Panc1 (cell line): ENCODE measurements at regions not wholly inside any gene's neighbourhood (a gene's known extent, or its start where the extent isn't known, plus 50 kb on each side); places are given as distances from the start of the nearest gene placed in this dataset.

ENCODE experiments used
- ATAC-seq: fragments of 200-7000 bp; cut with Tn5 transposase; 2 replicates; pipeline ENCODE4 v1.9.1; 2020; ENCODE audit warnings: mild to moderate bottlenecking, moderate library complexity
- BruUV-seq: library from RNA; stranded (reverse); fragments of 400-500 nt; replicated peaks from 2 replicates; lab custom pipeline; 2021; lab: Mats Ljungman, UMichigan
- CTCF ChIA-PET: fragments of 300-600 bp; sonication (Branson Sonifier 250); formaldehyde crosslinking; loops from one replicate; lab custom pipeline; 2022; ENCODE audit warnings: antibody characterized with exemption; lab: Charles Lee
- POLR2A ChIA-PET: fragments of 300-600 bp; sonication (Branson Sonifier 250); formaldehyde crosslinking; loops from one replicate; lab custom pipeline; 2022; ENCODE audit warnings: antibody characterized with exemption; lab: Charles Lee
- DNase-seq: peaks from one replicate; pipeline ENCODE4 v3.0.0-alpha.2; 2010; ENCODE audit warnings: low read depth, low spot score
- H3K27ac ChIP-seq: 2 replicates; pipeline ENCODE4 v1.5.1; 2011; ENCODE audit warnings: mild to moderate bottlenecking, low read length, inconsistent platforms
- H3K27me3 ChIP-seq: fragments of 200-500 bp; sonication (Bioruptor generic); 2 replicates; pipeline ENCODE4 v1.6.0; 2014; ENCODE audit warnings: low read length, inconsistent platforms; ENCODE audit not compliant: control insufficient read depth, insufficient read depth
- H3K36me3 ChIP-seq: fragments of 200-500 bp; sonication (Bioruptor generic); 2 replicates; pipeline ENCODE4 v1.5.1; 2014; ENCODE audit warnings: inconsistent platforms, mild to moderate bottlenecking, low read length, moderate library complexity; ENCODE audit not compliant: control insufficient read depth, insufficient read depth
- H3K4me1 ChIP-seq: 2 replicates; pipeline ENCODE4 v1.5.1; 2011; ENCODE audit warnings: inconsistent platforms, mild to moderate bottlenecking, low read length, moderate library complexity; ENCODE audit not compliant: control insufficient read depth, insufficient read depth
- H3K4me3 ChIP-seq, 2 experiments: 2 replicates each; pipeline ENCODE4 v1.5.1; 2011 to 2012; ENCODE audit warnings: low read depth in 2 of 2, low read length in 2 of 2, mild to moderate bottlenecking in 2 of 2, inconsistent platforms in 1 of 2, moderate library complexity in 1 of 2
- H3K9me3 ChIP-seq: fragments of 200-500 bp; sonication (Bioruptor generic); 2 replicates; pipeline ENCODE4 v1.5.1; 2014; ENCODE audit warnings: low read depth, mild to moderate bottlenecking, inconsistent platforms, low read length, moderate library complexity; ENCODE audit not compliant: control insufficient read depth, insufficient read depth
- POLR2AphosphoS5 ChIP-seq: IDR thresholded peaks from 2 replicates; pipeline ENCODE4 v1.6.1; 2012; ENCODE audit warnings: mild to moderate bottlenecking, low read depth, low read length, moderate library complexity
- SIN3A ChIP-seq: IDR thresholded peaks from 2 replicates; pipeline ENCODE4 v1.6.1; 2012; ENCODE audit warnings: low read depth, mild to moderate bottlenecking, low read length, moderate library complexity, borderline replicate concordance; ENCODE audit not compliant: insufficient read depth
- TCF7L2 ChIP-seq: IDR thresholded peaks from 2 replicates; pipeline ENCODE4 v1.6.1; 2011; ENCODE audit warnings: mild to moderate bottlenecking, low read depth, low read length, inconsistent platforms
- in situ Hi-C: cut with HindIII; loops from 2 replicates; pipeline ENCODE4 v1.10.0; 2016; ENCODE audit warnings: low sequenced_read_pairs, low pct_unique_long_range_greater_than_20kb
- intact Hi-C: fragments of 100-400 bp; cut with micrococcal nuclease; formaldehyde crosslinking; loops from one replicate; pipeline ENCODE4 v1.10.0; 2022; ENCODE audit not compliant: unreplicated experiment
- TF ChIP-seq, protein P1 (sequence below): fragments of 450-650 bp; IDR thresholded peaks from 2 replicates; pipeline ENCODE4 v1.5.1; 2017; ENCODE audit warnings: mild to moderate bottlenecking
- TF ChIP-seq, protein P2 (sequence below), 2 experiments: IDR thresholded peaks; 2 replicates each; pipeline ENCODE4 v1.6.1; 2011 to 2012; ENCODE audit warnings: low read depth in 2 of 2, control low read depth in 1 of 2, low read length in 1 of 2, mild to moderate bottlenecking in 1 of 2, moderate library complexity in 1 of 2; ENCODE audit not compliant: insufficient read depth in 1 of 2

DNA sequence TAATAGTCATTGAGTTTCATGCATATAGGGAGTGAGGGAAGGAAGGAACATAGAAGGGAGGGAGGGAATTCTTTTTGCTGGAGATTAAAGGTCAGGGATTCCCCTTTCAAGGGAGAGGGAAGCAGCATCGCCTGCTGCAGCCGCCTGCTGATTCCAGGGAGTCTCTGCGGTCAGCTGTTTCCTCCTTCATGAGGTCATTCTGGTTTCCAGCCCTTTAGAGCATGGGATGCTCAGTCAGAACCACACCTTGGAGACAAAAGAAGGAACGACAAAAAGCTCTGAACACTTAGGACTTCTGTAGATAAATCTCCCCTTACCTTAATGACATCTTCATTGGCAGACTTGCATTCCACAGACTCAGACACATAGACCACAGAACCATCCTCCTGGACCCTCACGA is 923.0 kb upstream of the TMEM132C start:
- intact Hi-C loops (no loop called here), in situ Hi-C loops (no loop called here)
- Histone ChIP-seq H3K27ac (no peak overlapping the region), H3K9me3 (no peaks in the 10 kb centered on the region), H3K4me1 (no peaks in the 10 kb centered on the region), H3K4me3 (no peak overlapping the region), H3K27me3 (no peaks in the 10 kb centered on the region), H3K36me3 (no peaks in the 10 kb centered on the region)
- ChIA-PET CTCF (no interaction called here), POLR2A (no interaction called here)
- no peak for ATAC-seq
- DNase-seq, result no peak
- no TSS peak for BruUV-seq
- TF ChIP-seq, protein P1, sequence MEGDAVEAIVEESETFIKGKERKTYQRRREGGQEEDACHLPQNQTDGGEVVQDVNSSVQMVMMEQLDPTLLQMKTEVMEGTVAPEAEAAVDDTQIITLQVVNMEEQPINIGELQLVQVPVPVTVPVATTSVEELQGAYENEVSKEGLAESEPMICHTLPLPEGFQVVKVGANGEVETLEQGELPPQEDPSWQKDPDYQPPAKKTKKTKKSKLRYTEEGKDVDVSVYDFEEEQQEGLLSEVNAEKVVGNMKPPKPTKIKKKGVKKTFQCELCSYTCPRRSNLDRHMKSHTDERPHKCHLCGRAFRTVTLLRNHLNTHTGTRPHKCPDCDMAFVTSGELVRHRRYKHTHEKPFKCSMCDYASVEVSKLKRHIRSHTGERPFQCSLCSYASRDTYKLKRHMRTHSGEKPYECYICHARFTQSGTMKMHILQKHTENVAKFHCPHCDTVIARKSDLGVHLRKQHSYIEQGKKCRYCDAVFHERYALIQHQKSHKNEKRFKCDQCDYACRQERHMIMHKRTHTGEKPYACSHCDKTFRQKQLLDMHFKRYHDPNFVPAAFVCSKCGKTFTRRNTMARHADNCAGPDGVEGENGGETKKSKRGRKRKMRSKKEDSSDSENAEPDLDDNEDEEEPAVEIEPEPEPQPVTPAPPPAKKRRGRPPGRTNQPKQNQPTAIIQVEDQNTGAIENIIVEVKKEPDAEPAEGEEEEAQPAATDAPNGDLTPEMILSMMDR, result no peak
- TF ChIP-seq TCF7L2 (no peak), SIN3A (no peak), POLR2AphosphoS5 (no peak)
- TF ChIP-seq, protein P2, sequence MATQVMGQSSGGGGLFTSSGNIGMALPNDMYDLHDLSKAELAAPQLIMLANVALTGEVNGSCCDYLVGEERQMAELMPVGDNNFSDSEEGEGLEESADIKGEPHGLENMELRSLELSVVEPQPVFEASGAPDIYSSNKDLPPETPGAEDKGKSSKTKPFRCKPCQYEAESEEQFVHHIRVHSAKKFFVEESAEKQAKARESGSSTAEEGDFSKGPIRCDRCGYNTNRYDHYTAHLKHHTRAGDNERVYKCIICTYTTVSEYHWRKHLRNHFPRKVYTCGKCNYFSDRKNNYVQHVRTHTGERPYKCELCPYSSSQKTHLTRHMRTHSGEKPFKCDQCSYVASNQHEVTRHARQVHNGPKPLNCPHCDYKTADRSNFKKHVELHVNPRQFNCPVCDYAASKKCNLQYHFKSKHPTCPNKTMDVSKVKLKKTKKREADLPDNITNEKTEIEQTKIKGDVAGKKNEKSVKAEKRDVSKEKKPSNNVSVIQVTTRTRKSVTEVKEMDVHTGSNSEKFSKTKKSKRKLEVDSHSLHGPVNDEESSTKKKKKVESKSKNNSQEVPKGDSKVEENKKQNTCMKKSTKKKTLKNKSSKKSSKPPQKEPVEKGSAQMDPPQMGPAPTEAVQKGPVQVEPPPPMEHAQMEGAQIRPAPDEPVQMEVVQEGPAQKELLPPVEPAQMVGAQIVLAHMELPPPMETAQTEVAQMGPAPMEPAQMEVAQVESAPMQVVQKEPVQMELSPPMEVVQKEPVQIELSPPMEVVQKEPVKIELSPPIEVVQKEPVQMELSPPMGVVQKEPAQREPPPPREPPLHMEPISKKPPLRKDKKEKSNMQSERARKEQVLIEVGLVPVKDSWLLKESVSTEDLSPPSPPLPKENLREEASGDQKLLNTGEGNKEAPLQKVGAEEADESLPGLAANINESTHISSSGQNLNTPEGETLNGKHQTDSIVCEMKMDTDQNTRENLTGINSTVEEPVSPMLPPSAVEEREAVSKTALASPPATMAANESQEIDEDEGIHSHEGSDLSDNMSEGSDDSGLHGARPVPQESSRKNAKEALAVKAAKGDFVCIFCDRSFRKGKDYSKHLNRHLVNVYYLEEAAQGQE (IDR thresholded peaks at IDR 0.05; ENCODE audit: insufficient read depth in 1 of 2, low read depth in 2 of 2, low read length in 1 of 2), result no peak

DNA sequence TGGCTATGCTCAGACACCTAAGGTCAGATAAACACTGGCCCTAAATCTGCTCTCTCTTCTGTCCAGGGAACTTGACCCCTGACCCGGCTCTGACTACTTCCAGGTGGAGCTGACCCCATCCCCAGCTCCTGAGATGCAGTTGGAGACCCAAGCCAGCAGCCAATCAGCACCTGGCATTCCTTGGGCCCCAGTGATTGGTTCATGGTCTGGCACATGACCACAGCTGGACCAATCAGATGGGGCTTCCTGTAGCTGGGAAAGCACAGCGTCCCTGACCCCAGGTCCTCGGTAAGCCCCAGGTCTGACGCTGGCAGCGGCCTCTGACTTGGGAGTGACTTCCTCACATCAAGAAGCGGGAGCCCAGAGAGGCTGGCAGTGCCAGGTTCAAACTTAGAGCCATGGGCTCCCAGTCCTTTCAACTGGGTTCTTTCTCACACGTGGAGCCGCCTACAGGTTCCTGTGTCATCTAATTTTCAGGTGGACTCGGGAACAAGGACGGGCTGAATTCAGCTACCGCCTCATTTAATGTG is 915.4 kb upstream of the TMEM132C start:
- TF ChIP-seq SIN3A (no peak), TCF7L2 (no peak), POLR2AphosphoS5 (no peak)
- TF ChIP-seq, protein P1, result no peak
- TF ChIP-seq, protein P2 (IDR thresholded peaks at IDR 0.05; ENCODE audit: insufficient read depth in 1 of 2, low read depth in 2 of 2, low read length in 1 of 2), result no peak
- ChIA-PET CTCF (no interaction called here), POLR2A (no interaction called here)
- H3K27me3 ChIP-seq, result no peaks in the 10 kb centered on the region
- H3K4me1 ChIP-seq, result no peaks in the 10 kb centered on the region
- intact Hi-C loops (no loop called here), in situ Hi-C loops (no loop called here)
- DNase-seq (no peak), ATAC-seq (no peak)
- BruUV-seq, result no TSS peak
- H3K9me3 ChIP-seq, result no peaks in the 10 kb centered on the region
- no peak overlapping the region for H3K27ac ChIP-seq
- H3K4me3 ChIP-seq, result no peak overlapping the region
- no peaks in the 10 kb centered on the region for H3K36me3 ChIP-seq
